ENCODE measurements at regions not wholly inside any gene's neighbourhood (a gene's known extent, or its start where the extent isn't known, plus 50 kb on each side); places are given as distances from the start of the nearest gene placed in this dataset.

DNA sequence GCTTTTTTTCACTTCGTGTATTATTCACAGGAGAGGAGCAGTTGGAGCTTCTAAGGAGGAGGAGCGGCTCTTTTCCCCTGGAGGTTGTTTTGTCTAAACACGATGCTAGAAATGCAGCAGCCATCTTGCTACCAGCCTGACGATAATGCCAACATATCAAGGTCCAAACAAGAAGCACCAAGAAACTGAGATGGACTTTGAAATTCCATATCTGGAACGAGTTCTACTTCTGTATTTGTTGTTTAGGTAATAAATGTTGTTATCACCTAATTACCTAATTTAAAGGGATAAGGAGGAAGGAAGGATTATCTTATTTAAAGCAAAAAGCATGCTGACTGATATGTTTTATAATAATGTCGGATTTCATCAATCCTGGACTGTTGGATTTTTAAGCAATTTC lies 174.4 kb upstream of the TMPO start:
- no peak for ATAC-seq (ENCODE audit: insufficient read depth, low FRiP score)
- WGBS, 2 donors: 77 to 86% methylated on average over 6 of the region's 6 CpGs
- peaks cover 0 to 1% (median 0%) of the 10 kb centered on the region in 4 donors for H3K9me3 ChIP-seq (ENCODE audit: control insufficient read depth in 4 of 4, insufficient read depth in 3 of 4, low read length in 3 of 4)
- no peak overlapping the region for H3K9ac ChIP-seq (ENCODE audit: insufficient read depth in 1 of 2, low read length in 2 of 2)
- peaks cover 0 to 3% (median 0%) of the 10 kb centered on the region in 3 donors for H3K27me3 ChIP-seq (ENCODE audit: control insufficient read depth in 3 of 3, insufficient read depth in 3 of 3, low read length in 2 of 3)
- no peak overlapping the region for H3K4me3 ChIP-seq
- no peak overlapping the region for H3K27ac ChIP-seq (ENCODE audit: low read depth in 1 of 2, low read length in 1 of 2)
- no peaks in the 10 kb centered on the region for H3K4me1 ChIP-seq (ENCODE audit: control insufficient read depth in 5 of 5, insufficient read depth in 5 of 5, low read length in 5 of 5)
- TF ChIP-seq, protein P1, sequence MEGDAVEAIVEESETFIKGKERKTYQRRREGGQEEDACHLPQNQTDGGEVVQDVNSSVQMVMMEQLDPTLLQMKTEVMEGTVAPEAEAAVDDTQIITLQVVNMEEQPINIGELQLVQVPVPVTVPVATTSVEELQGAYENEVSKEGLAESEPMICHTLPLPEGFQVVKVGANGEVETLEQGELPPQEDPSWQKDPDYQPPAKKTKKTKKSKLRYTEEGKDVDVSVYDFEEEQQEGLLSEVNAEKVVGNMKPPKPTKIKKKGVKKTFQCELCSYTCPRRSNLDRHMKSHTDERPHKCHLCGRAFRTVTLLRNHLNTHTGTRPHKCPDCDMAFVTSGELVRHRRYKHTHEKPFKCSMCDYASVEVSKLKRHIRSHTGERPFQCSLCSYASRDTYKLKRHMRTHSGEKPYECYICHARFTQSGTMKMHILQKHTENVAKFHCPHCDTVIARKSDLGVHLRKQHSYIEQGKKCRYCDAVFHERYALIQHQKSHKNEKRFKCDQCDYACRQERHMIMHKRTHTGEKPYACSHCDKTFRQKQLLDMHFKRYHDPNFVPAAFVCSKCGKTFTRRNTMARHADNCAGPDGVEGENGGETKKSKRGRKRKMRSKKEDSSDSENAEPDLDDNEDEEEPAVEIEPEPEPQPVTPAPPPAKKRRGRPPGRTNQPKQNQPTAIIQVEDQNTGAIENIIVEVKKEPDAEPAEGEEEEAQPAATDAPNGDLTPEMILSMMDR (IDR thresholded peaks at IDR 0.05; ENCODE audit: control extremely low read depth, extremely low read depth): no peak
- DNase-seq: no peak
- H3K36me3 ChIP-seq (ENCODE audit: control insufficient read depth in 4 of 4, insufficient read depth in 4 of 4, low read length in 4 of 4): no peaks in the 10 kb centered on the region

DNA sequence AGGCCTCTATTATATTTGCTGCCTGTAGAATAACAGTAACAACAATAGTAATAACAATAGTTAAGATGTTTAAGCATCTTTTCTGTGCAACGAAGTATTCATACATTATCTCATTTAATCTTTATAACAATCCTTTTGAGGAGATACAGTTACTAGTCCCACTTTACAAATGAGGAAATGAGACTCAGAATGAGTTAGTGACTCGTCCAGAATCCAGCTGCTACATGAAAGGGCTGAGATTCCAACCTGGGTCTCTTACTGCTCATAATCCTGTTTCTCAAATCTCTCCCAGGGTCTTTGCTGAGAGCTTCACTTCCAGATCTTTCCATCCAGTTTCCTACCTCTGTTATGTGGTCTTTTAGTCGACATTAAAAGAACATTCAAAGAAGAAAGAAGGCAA lies 173.7 kb upstream of the TMPO start:
- DNase-seq (no peak), ATAC-seq (ENCODE audit: insufficient read depth, low FRiP score) (no peak)
- Histone ChIP-seq H3K27ac (ENCODE audit: low read depth in 1 of 2, low read length in 1 of 2) (no peak overlapping the region), H3K9me3 (ENCODE audit: control insufficient read depth in 4 of 4, insufficient read depth in 3 of 4, low read length in 3 of 4) (peaks cover 0 to 1% (median 0%) of the 10 kb centered on the region in 4 donors), H3K4me1 (ENCODE audit: control insufficient read depth in 5 of 5, insufficient read depth in 5 of 5, low read length in 5 of 5) (no peaks in the 10 kb centered on the region), H3K27me3 (ENCODE audit: control insufficient read depth in 3 of 3, insufficient read depth in 3 of 3, low read length in 2 of 3) (peaks cover 0 to 3% (median 0%) of the 10 kb centered on the region in 3 donors), H3K9ac (ENCODE audit: insufficient read depth in 1 of 2, low read length in 2 of 2) (no peak overlapping the region), H3K36me3 (ENCODE audit: control insufficient read depth in 4 of 4, insufficient read depth in 4 of 4, low read length in 4 of 4) (no peaks in the 10 kb centered on the region), H3K4me3 (no peak overlapping the region)
- WGBS, 2 donors: 65 to 70% methylated on average over 3 of the region's 3 CpGs
- TF ChIP-seq, protein P1 (IDR thresholded peaks at IDR 0.05; ENCODE audit: control extremely low read depth, extremely low read depth): no peak

DNA sequence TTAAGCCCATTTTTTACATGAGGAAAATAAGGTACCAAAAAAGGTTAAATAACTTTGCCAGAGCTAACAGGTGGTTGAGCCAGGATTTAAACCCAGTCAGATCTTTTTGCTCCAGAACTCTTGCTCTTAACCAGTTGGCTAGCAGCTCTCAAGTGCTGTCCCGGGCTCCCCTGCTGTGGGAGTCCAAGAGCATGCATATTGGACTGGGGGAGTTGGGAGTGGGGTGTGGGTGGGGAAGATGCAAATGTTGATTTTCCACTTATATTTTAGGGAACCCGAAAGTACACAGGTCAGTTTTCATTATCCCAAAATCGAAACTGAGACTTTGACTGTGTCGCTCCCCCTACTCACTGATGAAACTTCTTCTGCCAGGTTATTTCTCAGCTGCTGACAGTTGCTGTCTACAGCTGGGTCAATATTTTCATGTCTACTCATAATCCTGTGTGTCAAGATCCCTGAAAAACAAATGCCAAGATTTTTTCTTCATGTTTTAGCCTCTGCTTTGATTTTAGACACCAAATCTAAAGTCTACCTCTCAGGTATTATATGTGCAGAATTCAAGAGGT lies 172.3 kb upstream of the TMPO start:
- ATAC-seq (ENCODE audit: insufficient read depth, low FRiP score): no peak
- H3K36me3 ChIP-seq (ENCODE audit: control insufficient read depth in 4 of 4, insufficient read depth in 4 of 4, low read length in 4 of 4): no peaks in the 10 kb centered on the region
- H3K9ac ChIP-seq (ENCODE audit: insufficient read depth in 1 of 2, low read length in 2 of 2): no peak overlapping the region
- H3K27ac ChIP-seq (ENCODE audit: low read depth in 1 of 2, low read length in 1 of 2): no peak overlapping the region
- no peaks in the 10 kb centered on the region for H3K4me1 ChIP-seq (ENCODE audit: control insufficient read depth in 5 of 5, insufficient read depth in 5 of 5, low read length in 5 of 5)
- no peaks in the 10 kb centered on the region for H3K27me3 ChIP-seq (ENCODE audit: control insufficient read depth in 3 of 3, insufficient read depth in 3 of 3, low read length in 2 of 3)
- DNase-seq: no peak
- TF ChIP-seq, protein P1 (IDR thresholded peaks at IDR 0.05; ENCODE audit: control extremely low read depth, extremely low read depth): no peak
- no peak overlapping the region for H3K4me3 ChIP-seq
- peaks cover 0 to 1% (median 0%) of the 10 kb centered on the region in 4 donors for H3K9me3 ChIP-seq (ENCODE audit: control insufficient read depth in 4 of 4, insufficient read depth in 3 of 4, low read length in 3 of 4)
- 87 to 89% methylated on average over 4 of the region's 4 CpGs for WGBS, 2 donors
